KMS-11 (cell line): ENCODE measurements at regions not wholly inside any gene's neighbourhood (a gene's known extent, or its start where the extent isn't known, plus 50 kb on each side); places are given as distances from the start of the nearest gene placed in this dataset.

Source experiments
- H2AFZ ChIP-seq: fragments of 200-600 bp; sonication (generic); 2 replicates; pipeline ENCODE4 v1.6.1; 2016; ENCODE audit warnings: antibody characterized with exemption, mixed run types, low read depth
- H3K27ac ChIP-seq: fragments of 200-600 bp; sonication (generic); 2 replicates; pipeline ENCODE4 v1.6.1; 2016; ENCODE audit warnings: mild to moderate bottlenecking, mixed run types
- H3K27me3 ChIP-seq: fragments of 200-600 bp; sonication (generic); 2 replicates; pipeline ENCODE4 v1.6.1; 2017; ENCODE audit warnings: mild to moderate bottlenecking, low read depth, mixed run types, moderate library complexity; ENCODE audit not compliant: insufficient read depth
- H3K36me3 ChIP-seq: fragments of 200-600 bp; sonication (generic); 2 replicates; pipeline ENCODE4 v1.6.1; 2017; ENCODE audit warnings: mild to moderate bottlenecking, mixed run types; ENCODE audit not compliant: insufficient read depth
- H3K4me1 ChIP-seq: fragments of 200-600 bp; sonication (generic); 2 replicates; pipeline ENCODE4 v1.6.1; 2016; ENCODE audit warnings: mild to moderate bottlenecking, low read depth, mixed run types; ENCODE audit not compliant: poor library complexity, severe bottlenecking
- H3K4me2 ChIP-seq: fragments of 200-600 bp; sonication (generic); 2 replicates; pipeline ENCODE4 v1.7.0; 2016; ENCODE audit warnings: mild to moderate bottlenecking, mixed run types
- H3K4me3 ChIP-seq: fragments of 200-600 bp; sonication (generic); IDR thresholded peaks from 2 replicates; pipeline ENCODE4 v1.6.1; 2017; ENCODE audit warnings: low read depth, low read length, mixed read lengths; ENCODE audit not compliant: insufficient read depth
- H3K79me2 ChIP-seq: fragments of 200-600 bp; sonication (generic); 2 replicates; pipeline ENCODE4 v1.6.1; 2016; ENCODE audit warnings: low read depth, mixed run types; ENCODE audit not compliant: insufficient read depth
- H3K9ac ChIP-seq: fragments of 200-600 bp; sonication (generic); 2 replicates; pipeline ENCODE4 v1.6.1; 2016; ENCODE audit warnings: mild to moderate bottlenecking, mixed run types
- H4K20me1 ChIP-seq: fragments of 200-600 bp; sonication (generic); 2 replicates; pipeline ENCODE4 v1.6.1; 2016; ENCODE audit warnings: mild to moderate bottlenecking, mixed run types; ENCODE audit not compliant: insufficient read depth
- TF ChIP-seq, protein P1 (sequence below): fragments of 200-600 bp; sonication (generic); conservative IDR thresholded peaks from 2 replicates; pipeline ENCODE4 v1.6.1; 2017; ENCODE audit warnings: low read depth, mild to moderate bottlenecking, antibody characterized with exemption, low read length, moderate library complexity, mixed read lengths

DNA sequence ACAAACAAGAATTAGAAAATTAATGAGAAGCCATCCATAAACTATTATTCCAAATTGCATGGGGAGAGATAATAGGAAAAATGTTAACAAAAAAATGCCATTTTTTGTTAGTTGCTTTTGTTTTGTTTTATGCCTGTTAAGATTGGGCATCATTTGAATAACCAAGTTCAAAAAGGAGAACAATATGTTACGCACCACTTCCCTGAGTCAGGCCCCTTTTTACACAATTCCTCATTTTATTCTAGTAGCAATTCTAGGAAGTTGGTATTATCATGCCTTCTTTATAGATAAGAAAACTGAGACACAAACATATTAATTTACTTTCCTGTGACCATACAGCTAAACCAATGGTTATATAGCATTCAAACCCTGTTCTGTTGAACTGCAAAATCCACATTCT is 736.9 kb upstream of the CCDC54 start:
- H3K79me2 ChIP-seq = no peaks in the 10 kb centered on the region
- TF ChIP-seq, protein P1, sequence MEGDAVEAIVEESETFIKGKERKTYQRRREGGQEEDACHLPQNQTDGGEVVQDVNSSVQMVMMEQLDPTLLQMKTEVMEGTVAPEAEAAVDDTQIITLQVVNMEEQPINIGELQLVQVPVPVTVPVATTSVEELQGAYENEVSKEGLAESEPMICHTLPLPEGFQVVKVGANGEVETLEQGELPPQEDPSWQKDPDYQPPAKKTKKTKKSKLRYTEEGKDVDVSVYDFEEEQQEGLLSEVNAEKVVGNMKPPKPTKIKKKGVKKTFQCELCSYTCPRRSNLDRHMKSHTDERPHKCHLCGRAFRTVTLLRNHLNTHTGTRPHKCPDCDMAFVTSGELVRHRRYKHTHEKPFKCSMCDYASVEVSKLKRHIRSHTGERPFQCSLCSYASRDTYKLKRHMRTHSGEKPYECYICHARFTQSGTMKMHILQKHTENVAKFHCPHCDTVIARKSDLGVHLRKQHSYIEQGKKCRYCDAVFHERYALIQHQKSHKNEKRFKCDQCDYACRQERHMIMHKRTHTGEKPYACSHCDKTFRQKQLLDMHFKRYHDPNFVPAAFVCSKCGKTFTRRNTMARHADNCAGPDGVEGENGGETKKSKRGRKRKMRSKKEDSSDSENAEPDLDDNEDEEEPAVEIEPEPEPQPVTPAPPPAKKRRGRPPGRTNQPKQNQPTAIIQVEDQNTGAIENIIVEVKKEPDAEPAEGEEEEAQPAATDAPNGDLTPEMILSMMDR = no peak
- H3K27ac ChIP-seq = no peak overlapping the region
- H3K4me2 ChIP-seq = no peak overlapping the region
- H2AFZ ChIP-seq = no peak overlapping the region
- peaks cover 3% of the 10 kb centered on the region for H3K4me1 ChIP-seq
- H4K20me1 ChIP-seq = no peaks in the 10 kb centered on the region
- no peak overlapping the region for H3K9ac ChIP-seq
- no peaks in the 10 kb centered on the region for H3K36me3 ChIP-seq
- no peaks in the 10 kb centered on the region for H3K27me3 ChIP-seq
- H3K4me3 ChIP-seq = no peak overlapping the region

DNA sequence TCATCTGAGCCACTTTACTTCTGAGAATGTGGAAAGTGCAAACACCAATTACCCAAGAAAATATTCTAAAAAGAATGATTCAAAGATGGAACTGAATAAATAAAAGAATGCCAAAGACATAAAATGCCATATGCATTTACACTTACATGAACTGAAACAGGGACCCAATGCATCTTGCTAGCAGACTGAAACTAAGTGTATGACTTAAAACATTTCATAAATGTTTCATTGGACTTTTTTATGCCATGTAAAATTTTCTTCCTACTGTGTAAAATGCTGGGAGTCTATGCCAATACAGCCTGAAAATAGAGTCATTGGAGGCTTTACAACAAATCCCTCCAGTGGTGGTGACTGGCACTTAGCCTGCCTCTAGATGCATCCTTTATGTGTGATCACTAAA is 735.1 kb upstream of the CCDC54 start:
- TF ChIP-seq, protein P1 = no peak
- no peaks in the 10 kb centered on the region for H3K36me3 ChIP-seq
- no peak overlapping the region for H3K4me3 ChIP-seq
- H2AFZ ChIP-seq = no peak overlapping the region
- no peak overlapping the region for H3K27ac ChIP-seq
- no peaks in the 10 kb centered on the region for H3K4me1 ChIP-seq
- H3K27me3 ChIP-seq = no peaks in the 10 kb centered on the region
- H4K20me1 ChIP-seq = no peaks in the 10 kb centered on the region
- H3K4me2 ChIP-seq = no peak overlapping the region
- no peaks in the 10 kb centered on the region for H3K79me2 ChIP-seq
- H3K9ac ChIP-seq = no peak overlapping the region

DNA sequence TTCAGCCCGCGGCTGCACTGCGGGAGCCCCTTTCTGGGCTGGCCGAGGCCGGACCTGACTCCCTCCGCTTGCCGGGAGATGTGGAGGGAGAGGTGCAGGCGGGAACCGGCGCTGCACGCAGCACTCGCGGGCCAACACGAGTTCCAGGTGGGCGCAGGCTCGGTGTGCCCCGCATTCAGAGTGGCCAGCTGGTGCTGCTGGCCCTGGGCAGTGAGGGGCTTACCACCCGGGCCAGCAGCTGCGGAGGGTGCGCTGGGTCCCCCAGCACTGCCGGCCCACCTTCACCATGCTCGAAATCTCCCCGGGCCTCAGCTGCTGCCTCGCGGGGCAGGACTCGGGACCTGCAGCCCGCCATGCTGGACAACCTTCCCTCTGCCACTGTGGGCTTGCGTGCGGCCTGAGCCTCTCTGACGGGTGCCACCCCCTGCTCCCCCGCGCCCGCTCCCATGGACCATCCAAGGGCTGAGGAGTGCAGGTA is 733.5 kb upstream of the CCDC54 start:
- no peak overlapping the region for H3K4me3 ChIP-seq
- H3K27me3 ChIP-seq = no peaks in the 10 kb centered on the region
- no peaks in the 10 kb centered on the region for H3K79me2 ChIP-seq
- no peaks in the 10 kb centered on the region for H3K4me1 ChIP-seq
- TF ChIP-seq, protein P1 = no peak
- no peak overlapping the region for H3K4me2 ChIP-seq
- no peak overlapping the region for H3K27ac ChIP-seq
- no peaks in the 10 kb centered on the region for H4K20me1 ChIP-seq
- no peak overlapping the region for H2AFZ ChIP-seq
- H3K36me3 ChIP-seq = no peaks in the 10 kb centered on the region
- H3K9ac ChIP-seq = no peak overlapping the region

DNA sequence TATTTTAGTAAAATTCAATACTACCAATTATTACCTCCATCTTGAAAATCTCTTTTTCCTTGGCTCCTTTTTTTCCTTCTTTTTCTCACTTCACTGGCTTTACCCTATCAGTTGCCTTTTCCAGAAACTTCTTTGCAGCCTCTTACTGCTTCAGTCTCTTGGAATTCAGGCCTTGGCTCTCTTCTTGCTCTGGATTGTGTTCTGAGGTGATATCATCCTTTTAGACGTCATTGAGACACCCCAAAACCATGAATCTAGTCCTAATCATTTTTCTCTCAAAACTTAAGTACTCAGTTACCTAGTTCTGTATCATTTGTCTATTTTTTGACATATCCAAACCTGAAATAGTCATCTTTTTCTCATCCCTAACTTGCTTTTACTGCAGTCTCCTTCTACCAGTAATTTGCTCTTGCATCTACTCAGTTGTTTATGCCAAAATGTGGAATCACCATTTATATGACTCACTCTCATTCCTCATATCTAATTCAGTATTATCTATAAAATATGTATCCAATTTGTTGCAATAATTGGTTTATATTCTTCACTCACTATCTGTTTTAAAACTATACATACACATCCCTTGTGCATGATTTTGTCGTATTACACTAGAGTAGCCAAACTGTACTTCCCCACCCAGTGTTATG is 703.2 kb upstream of the CCDC54 start:
- H3K79me2 ChIP-seq = no peaks in the 10 kb centered on the region
- H2AFZ ChIP-seq = no peak overlapping the region
- no peak overlapping the region for H3K4me2 ChIP-seq
- H3K27ac ChIP-seq = no peak overlapping the region
- no peaks in the 10 kb centered on the region for H3K4me1 ChIP-seq
- TF ChIP-seq, protein P1 = no peak
- no peak overlapping the region for H3K4me3 ChIP-seq
- no peak overlapping the region for H3K9ac ChIP-seq
- H3K27me3 ChIP-seq = no peaks in the 10 kb centered on the region
- no peaks in the 10 kb centered on the region for H3K36me3 ChIP-seq
- H4K20me1 ChIP-seq = no peaks in the 10 kb centered on the region
